ENCODE measurements at regions not wholly inside any gene's neighbourhood (a gene's known extent, or its start where the extent isn't known, plus 50 kb on each side); places are given as distances from the start of the nearest gene placed in this dataset.

DNA sequence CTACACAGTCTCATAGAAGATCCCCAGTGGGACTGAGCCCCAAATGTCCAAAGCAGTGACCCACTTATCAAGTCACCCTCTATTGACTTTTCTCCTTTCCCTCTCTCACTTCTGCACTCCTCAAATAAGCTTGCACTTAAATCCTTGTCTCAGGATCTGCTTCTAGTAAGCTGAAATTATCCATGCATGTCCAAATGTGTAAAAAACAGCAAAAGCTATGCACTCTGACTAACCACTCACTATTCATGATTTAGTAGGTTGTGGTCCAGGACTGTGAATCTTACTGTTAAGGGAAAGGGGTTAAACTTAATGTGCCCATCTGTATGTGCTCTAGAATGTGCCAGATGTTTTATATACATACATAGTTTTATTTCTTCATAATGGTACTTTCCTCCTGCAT, 115.4 kb downstream of the SCG2 start:
- Histone ChIP-seq H3K9ac (ENCODE audit: low read depth in 1 of 2, low read length in 2 of 2) (no peak overlapping the region), H3K4me3 (ENCODE audit: low read depth in 1 of 3, low read length in 3 of 3) (no peak overlapping the region), H3K27ac (ENCODE audit: low read depth in 1 of 2, low read length in 2 of 2) (no peak overlapping the region), H3K36me3 (ENCODE audit: control insufficient read depth in 4 of 4, insufficient read depth in 3 of 4, low read depth in 1 of 4, low read length in 3 of 4) (no peaks in the 10 kb centered on the region), H3K27me3 (ENCODE audit: control insufficient read depth in 4 of 4, insufficient read depth in 4 of 4, low read length in 3 of 4) (no peaks in the 10 kb centered on the region), H3K9me3 (ENCODE audit: control insufficient read depth in 4 of 4, low read length in 3 of 4) (peaks cover 0 to 7% (median 0%) of the 10 kb centered on the region in 4 donors), H3K4me1 (ENCODE audit: control insufficient read depth in 4 of 4, insufficient read depth in 4 of 4, low read length in 3 of 4) (no peaks in the 10 kb centered on the region)
- no peak for DNase-seq (ENCODE audit: low spot score)
- TF ChIP-seq, protein P1, sequence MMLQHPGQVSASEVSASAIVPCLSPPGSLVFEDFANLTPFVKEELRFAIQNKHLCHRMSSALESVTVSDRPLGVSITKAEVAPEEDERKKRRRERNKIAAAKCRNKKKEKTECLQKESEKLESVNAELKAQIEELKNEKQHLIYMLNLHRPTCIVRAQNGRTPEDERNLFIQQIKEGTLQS (IDR thresholded peaks at IDR 0.05) = no peak
- TF ChIP-seq JUND (IDR thresholded peaks at IDR 0.05) (no peak), HNF4A (conservative IDR thresholded peaks at IDR 0.05) (no peak), TAF1 (conservative IDR thresholded peaks at IDR 0.05) (no peak), RXRA (IDR thresholded peaks at IDR 0.05) (no peak), GABPA (IDR thresholded peaks at IDR 0.05 in 1 of 2, conservative IDR thresholded peaks at IDR 0.05 in 1 of 2) (no peak), NR2F2 (IDR thresholded peaks at IDR 0.05) (no peak), YY1 (IDR thresholded peaks at IDR 0.05) (no peak), FOXA1 (IDR thresholded peaks at IDR 0.05) (no peak), FOXA2 (IDR thresholded peaks at IDR 0.05) (no peak), EGR1 (IDR thresholded peaks at IDR 0.05; ENCODE audit: low read depth in 2 of 2) (no peak), SP1 (IDR thresholded peaks at IDR 0.05) (no peak), RAD21 (IDR thresholded peaks at IDR 0.05) (no peak), HNF4G (IDR thresholded peaks at IDR 0.05) (no peak)
- TF ChIP-seq, protein P2, sequence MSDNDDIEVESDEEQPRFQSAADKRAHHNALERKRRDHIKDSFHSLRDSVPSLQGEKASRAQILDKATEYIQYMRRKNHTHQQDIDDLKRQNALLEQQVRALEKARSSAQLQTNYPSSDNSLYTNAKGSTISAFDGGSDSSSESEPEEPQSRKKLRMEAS (IDR thresholded peaks at IDR 0.05) = no peak
- TF ChIP-seq, protein P3, sequence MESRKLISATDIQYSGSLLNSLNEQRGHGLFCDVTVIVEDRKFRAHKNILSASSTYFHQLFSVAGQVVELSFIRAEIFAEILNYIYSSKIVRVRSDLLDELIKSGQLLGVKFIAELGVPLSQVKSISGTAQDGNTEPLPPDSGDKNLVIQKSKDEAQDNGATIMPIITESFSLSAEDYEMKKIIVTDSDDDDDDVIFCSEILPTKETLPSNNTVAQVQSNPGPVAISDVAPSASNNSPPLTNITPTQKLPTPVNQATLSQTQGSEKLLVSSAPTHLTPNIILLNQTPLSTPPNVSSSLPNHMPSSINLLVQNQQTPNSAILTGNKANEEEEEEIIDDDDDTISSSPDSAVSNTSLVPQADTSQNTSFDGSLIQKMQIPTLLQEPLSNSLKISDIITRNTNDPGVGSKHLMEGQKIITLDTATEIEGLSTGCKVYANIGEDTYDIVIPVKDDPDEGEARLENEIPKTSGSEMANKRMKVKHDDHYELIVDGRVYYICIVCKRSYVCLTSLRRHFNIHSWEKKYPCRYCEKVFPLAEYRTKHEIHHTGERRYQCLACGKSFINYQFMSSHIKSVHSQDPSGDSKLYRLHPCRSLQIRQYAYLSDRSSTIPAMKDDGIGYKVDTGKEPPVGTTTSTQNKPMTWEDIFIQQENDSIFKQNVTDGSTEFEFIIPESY (IDR thresholded peaks at IDR 0.05) = no peak
- TF ChIP-seq, protein P4, sequence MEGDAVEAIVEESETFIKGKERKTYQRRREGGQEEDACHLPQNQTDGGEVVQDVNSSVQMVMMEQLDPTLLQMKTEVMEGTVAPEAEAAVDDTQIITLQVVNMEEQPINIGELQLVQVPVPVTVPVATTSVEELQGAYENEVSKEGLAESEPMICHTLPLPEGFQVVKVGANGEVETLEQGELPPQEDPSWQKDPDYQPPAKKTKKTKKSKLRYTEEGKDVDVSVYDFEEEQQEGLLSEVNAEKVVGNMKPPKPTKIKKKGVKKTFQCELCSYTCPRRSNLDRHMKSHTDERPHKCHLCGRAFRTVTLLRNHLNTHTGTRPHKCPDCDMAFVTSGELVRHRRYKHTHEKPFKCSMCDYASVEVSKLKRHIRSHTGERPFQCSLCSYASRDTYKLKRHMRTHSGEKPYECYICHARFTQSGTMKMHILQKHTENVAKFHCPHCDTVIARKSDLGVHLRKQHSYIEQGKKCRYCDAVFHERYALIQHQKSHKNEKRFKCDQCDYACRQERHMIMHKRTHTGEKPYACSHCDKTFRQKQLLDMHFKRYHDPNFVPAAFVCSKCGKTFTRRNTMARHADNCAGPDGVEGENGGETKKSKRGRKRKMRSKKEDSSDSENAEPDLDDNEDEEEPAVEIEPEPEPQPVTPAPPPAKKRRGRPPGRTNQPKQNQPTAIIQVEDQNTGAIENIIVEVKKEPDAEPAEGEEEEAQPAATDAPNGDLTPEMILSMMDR (IDR thresholded peaks at IDR 0.05; ENCODE audit: low read depth, low read length, missing input control) = no peak

DNA sequence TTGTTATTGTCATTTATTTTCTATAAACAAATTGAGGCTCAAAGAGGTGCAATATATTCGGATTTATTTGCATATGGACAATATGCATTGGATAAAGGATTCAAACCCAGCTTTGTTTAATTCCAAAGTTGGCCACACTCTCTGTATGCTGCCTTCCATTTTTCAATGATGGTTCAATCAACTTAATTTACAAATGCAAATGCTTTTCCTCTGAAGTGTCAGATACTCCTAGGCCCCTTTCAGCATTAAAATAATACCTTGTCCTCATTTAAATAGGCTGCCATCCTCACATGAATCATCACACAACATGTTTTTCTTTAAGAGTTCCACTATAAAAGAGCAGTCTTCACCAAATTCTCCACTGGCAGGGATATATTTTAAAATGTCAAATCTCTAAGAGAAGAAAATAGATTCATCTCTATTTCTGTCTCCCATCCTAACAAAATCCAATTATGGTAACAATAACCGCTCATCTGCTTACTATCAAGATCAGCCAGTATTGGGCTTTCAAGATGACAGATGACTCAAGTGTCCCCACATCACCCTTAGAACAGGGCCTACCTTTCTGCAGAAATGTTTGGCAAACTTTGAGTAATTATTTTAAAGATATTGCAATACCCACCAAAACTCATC, 114.8 kb downstream of the SCG2 start:
- no peak overlapping the region for H3K9ac ChIP-seq (ENCODE audit: low read depth in 1 of 2, low read length in 2 of 2)
- H3K27me3 ChIP-seq (ENCODE audit: control insufficient read depth in 4 of 4, insufficient read depth in 4 of 4, low read length in 3 of 4) = no peaks in the 10 kb centered on the region
- H3K36me3 ChIP-seq (ENCODE audit: control insufficient read depth in 4 of 4, insufficient read depth in 3 of 4, low read depth in 1 of 4, low read length in 3 of 4) = no peaks in the 10 kb centered on the region
- H3K27ac ChIP-seq (ENCODE audit: low read depth in 1 of 2, low read length in 2 of 2) = no peak overlapping the region
- no peak for DNase-seq (ENCODE audit: low spot score)
- H3K4me1 ChIP-seq (ENCODE audit: control insufficient read depth in 4 of 4, insufficient read depth in 4 of 4, low read length in 3 of 4) = no peaks in the 10 kb centered on the region
- no peak overlapping the region for H3K4me3 ChIP-seq (ENCODE audit: low read depth in 1 of 3, low read length in 3 of 3)
- peaks cover 0 to 7% (median 0%) of the 10 kb centered on the region in 4 donors for H3K9me3 ChIP-seq (ENCODE audit: control insufficient read depth in 4 of 4, low read length in 3 of 4)
- 61% methylated on average over 2 of the region's 2 CpGs for WGBS
- no peak for TF ChIP-seq FOXA1 (IDR thresholded peaks at IDR 0.05)
- TF ChIP-seq, protein P1 (IDR thresholded peaks at IDR 0.05) = no peak
- TF ChIP-seq TAF1 (conservative IDR thresholded peaks at IDR 0.05) = no peak
- TF ChIP-seq, protein P2 (IDR thresholded peaks at IDR 0.05) = no peak
- TF ChIP-seq, protein P5, sequence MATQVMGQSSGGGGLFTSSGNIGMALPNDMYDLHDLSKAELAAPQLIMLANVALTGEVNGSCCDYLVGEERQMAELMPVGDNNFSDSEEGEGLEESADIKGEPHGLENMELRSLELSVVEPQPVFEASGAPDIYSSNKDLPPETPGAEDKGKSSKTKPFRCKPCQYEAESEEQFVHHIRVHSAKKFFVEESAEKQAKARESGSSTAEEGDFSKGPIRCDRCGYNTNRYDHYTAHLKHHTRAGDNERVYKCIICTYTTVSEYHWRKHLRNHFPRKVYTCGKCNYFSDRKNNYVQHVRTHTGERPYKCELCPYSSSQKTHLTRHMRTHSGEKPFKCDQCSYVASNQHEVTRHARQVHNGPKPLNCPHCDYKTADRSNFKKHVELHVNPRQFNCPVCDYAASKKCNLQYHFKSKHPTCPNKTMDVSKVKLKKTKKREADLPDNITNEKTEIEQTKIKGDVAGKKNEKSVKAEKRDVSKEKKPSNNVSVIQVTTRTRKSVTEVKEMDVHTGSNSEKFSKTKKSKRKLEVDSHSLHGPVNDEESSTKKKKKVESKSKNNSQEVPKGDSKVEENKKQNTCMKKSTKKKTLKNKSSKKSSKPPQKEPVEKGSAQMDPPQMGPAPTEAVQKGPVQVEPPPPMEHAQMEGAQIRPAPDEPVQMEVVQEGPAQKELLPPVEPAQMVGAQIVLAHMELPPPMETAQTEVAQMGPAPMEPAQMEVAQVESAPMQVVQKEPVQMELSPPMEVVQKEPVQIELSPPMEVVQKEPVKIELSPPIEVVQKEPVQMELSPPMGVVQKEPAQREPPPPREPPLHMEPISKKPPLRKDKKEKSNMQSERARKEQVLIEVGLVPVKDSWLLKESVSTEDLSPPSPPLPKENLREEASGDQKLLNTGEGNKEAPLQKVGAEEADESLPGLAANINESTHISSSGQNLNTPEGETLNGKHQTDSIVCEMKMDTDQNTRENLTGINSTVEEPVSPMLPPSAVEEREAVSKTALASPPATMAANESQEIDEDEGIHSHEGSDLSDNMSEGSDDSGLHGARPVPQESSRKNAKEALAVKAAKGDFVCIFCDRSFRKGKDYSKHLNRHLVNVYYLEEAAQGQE (IDR thresholded peaks at IDR 0.05) = no peak
- no peak for TF ChIP-seq RXRA (IDR thresholded peaks at IDR 0.05)
- TF ChIP-seq HNF4G (IDR thresholded peaks at IDR 0.05) = no peak
- TF ChIP-seq YY1 (IDR thresholded peaks at IDR 0.05) = no peak
- no peak for TF ChIP-seq RAD21 (IDR thresholded peaks at IDR 0.05)
- TF ChIP-seq, protein P3 (IDR thresholded peaks at IDR 0.05) = no peak
- no peak for TF ChIP-seq EGR1 (IDR thresholded peaks at IDR 0.05; ENCODE audit: low read depth in 2 of 2)
- no peak for TF ChIP-seq JUND (IDR thresholded peaks at IDR 0.05)
- TF ChIP-seq FOXA2 (IDR thresholded peaks at IDR 0.05) = no peak
- no peak for TF ChIP-seq SP1 (IDR thresholded peaks at IDR 0.05)
- no peak for TF ChIP-seq HNF4A (conservative IDR thresholded peaks at IDR 0.05)

Data from liver (tissue), 8 donors.